GM21447 (cell line): ENCODE measurements at regions not wholly inside any gene's neighbourhood (a gene's known extent, or its start where the extent isn't known, plus 50 kb on each side); places are given as distances from the start of the nearest gene placed in this dataset.

Experiments used
- ATAC-seq: cut with Tn5 transposase; IDR thresholded peaks from one replicate; pipeline ENCODE4 v1.9.1; 2021; ENCODE audit not compliant: unreplicated experiment

DNA sequence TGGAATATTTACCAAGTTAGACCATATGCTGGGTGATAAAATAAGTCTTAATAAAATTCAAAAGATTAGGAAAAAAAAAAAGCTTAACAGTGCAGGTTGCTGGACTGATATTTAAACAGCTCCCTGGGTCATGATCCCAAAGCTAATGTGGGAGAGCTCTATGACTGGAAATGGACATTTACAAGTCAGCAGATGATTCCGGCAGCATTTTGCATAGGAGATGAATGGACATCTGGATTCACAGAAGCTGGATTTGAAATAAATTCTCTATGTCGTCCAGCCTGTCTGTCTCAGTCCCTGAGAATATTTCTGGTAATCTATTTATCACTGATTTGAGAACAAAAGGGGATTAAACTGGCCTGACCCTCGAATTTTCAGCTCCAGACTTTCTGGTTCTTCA, 52.3 kb upstream of the KLHL25 start:
- no peak for ATAC-seq

DNA sequence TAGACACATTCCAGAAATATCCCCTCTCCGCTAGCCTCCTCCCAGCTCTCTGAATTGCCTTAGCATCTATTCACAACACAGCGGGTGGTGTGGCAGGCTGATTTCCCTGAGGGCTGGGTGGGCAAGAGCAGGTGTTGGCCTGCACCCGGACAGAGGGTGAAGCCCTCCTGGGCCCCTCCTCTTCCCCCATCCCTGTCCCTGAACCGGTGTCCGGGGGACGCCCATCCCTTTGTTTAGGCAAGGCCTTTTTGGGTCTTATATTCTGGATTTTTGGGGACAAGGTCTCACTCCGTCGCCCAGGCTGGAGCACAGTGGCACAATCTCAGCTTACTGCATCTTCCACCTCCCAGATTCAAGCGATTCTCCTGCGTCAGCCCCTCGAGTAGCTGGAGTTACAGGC, 55.2 kb upstream of the KLHL25 start:
- ATAC-seq, result no peak

DNA sequence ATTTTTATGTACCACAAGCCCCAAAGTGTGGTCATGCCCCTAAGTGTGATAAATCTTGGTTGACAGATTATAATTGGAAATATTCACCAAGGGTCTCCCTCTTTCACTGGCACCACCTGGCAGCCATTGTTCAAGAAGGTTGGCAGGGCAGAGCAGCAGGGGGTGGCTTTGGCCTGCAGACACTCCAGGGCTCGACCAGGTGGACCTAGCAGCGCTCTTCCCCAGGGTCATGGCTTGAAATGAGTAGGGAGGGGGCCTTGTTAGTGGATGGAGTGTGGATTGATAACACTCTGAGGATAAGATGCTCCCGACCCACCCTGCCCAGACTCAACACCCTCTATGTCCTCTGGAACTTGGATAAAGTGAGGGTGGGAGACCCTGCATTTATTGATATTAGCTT, 58.2 kb upstream of the KLHL25 start:
- no peak for ATAC-seq

DNA sequence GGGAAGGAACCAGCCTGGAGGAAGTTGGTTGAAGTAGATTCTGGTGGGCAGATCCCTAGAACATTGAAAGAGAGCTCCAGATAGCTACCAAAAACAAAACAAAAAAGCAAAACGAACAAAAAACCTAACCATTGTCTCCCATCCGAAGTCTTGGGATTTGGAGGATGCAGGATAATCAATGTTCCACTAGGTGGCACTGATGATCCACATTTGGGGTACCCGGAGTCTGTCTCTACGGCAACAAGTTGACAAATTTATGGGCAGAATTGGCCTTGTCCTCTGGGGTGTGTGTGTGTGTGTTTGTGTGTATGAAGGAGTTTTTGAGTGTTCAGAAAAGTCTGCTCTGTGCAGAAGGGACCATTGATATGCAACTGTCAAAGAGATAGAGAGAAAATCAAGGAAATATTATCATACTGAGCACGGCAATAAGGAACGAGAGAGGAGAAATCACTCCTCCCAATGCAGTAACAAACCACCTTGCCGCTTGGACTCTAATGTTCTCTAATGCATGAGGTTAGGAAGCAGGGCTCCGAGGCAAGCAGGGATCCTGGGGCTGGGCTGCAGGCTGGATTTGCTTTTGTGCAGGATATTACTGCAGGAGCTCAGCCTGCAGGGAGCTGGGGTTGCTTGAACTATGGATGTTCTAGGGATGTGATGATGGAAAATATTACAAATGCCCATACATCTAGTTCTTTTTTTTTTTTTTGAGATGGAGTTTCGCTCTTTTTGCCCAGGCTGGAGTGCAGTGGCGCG, 59.8 kb upstream of the KLHL25 start:
- ATAC-seq, result no peak

DNA sequence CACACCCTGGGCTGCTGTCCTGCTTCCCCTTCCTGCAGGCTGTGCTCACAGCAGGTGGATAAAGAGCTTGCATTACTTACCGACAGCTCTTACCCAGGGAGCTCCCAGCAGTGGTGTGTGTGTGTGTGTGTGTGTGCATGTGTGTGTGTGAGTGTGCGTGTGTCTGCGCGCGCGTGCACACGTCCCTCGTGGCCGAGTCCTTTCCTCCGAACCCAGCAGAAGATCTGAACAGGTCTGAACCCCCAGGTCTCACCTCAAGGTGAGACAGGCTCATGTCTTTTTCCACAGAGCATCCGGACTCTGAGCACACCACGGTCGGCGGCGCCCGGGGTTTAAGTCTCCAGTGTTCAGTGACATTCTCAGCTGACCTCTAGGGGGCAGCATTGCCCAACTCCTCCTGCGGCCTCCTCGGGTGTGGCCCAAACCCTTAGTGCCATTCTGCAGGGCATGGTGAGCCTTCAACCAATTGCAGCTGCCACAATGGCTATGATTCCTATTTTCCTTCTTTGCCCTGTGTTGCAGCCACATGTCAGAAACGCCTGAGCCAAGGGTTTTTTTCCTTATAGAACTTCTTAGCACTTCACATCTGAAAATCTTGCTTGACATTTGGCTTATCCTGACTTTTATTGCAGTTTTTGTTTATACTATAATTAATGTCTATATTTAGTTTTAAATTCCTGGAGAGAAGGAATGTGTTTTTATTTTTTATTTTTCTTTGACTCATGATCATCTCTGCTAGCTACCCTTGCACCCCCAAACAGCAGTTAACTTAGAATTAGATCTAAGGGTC, 64.1 kb upstream of the KLHL25 start:
- peak; percentile 83 for ATAC-seq

DNA sequence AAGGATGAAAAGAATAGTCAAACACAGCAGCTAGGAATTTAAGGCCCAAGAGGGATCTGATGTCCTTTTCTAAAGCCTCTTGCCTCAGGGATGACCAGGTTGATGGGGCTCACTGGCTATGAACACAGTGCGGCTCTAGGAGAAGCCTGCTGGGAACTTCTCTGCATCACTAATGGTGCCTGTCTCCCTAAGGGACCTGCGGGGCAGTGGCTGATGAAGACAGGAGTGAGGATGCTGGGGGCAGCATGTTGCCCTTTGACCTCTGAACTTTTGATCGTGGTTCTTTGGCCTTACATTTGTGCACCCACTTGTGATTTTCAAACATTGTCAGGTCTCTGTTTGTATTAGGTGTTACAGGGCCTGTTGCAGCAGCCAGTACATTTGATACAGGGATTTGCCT, 64.9 kb upstream of the KLHL25 start:
- no peak for ATAC-seq

DNA sequence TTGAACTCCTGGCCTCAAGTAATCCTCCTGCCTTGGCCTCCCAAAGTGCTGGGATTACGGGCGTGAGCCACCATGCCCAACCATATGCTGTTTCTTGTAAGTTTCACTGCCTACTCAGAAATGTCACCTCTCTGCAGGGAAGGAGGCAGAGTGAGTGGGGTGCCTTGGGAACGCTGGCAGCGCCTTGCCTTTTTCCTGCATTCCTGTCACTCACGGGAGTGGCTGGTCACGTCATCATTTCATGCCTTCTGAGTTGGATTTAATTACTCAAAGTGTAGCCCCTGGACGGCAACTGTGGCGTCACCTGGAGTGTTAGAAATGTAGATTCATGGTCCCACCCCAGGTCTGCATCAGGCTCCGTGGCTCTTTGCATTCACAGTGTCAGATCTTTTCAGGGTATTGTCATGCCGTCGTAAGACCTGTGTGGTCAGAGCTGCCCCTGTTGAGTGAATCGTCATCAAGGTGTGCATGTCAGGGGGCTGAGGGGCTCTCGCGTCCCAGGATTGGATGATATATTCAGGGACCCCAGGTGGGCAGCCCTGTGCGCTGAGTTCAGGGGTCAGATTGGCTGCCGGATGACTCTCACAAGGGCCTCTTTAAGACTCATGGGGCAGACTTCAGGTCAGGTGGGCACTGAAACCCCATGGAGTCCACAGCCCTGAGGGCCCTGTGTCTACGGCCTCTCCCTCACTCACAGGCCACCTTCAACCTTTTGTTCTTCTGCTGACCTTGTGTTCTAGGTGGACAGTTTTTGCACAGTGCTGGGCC, 65.9 kb upstream of the KLHL25 start:
- ATAC-seq, result no peak

DNA sequence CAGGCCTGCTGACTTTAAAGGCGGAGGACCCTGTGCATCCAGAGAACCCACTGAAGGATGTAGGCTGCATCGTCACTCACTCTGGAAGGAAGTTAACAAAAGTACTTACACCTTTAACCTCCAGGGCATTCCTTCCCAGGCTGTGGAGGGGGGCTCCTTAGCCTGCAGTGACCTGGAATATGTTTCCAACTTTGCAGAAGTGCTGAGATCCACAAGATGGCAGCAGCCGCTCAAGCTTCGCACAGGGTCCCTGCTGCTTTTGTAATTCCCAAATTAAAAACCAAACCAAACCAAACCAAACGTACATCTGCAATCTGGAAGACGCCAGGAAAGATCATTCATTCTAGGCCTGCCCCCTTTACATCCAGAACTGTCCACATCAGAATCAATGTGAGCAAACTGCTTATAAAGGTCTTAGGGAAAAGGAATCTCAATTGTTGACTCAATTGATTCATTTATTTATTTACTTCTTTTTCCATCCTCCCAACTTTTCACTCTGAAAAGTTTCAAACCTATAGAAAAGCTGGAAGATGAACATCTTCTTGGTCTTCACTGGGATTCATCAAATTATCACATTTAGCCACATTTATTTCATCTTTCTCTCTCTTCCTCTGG, 70.5 kb upstream of the KLHL25 start:
- no peak for ATAC-seq

DNA sequence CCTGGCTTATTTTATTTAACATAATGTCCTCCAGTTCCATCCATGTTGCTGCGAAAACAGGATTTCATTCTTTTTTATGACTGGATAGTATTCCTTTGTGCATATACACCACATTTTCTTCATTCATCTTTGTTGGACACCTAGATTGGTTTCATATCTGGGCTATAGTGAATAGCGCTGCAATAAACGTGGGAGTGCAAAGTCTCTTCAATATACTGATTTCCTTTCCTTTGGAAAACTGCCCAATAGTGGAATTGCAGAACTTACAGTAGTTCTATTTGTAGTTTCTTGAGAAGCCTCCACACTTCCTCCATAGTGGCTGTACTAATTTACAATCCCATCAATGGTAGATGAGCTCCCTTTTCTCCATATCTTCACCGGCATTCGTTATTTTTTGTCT, 72.5 kb upstream of the KLHL25 start:
- ATAC-seq, result no peak

DNA sequence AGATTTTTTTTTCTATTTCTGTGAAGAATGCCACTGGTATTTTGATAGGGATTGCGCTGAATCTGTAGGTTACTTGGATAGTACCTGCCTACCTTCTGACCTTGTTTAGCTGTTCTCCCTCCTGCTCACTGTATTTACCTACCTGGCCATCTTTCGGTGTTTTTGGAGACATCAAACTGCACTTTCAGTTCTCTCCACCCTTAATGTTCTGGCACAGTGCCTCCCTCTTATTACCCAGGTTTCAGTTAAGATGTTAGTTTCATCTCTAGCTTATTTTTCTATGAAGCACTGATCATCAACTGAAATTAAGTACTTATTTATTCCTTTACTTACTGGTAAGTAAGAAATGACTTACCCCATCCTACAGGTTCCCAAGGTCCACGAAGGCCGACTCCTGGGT, 74.4 kb upstream of the KLHL25 start:
- no peak for ATAC-seq

DNA sequence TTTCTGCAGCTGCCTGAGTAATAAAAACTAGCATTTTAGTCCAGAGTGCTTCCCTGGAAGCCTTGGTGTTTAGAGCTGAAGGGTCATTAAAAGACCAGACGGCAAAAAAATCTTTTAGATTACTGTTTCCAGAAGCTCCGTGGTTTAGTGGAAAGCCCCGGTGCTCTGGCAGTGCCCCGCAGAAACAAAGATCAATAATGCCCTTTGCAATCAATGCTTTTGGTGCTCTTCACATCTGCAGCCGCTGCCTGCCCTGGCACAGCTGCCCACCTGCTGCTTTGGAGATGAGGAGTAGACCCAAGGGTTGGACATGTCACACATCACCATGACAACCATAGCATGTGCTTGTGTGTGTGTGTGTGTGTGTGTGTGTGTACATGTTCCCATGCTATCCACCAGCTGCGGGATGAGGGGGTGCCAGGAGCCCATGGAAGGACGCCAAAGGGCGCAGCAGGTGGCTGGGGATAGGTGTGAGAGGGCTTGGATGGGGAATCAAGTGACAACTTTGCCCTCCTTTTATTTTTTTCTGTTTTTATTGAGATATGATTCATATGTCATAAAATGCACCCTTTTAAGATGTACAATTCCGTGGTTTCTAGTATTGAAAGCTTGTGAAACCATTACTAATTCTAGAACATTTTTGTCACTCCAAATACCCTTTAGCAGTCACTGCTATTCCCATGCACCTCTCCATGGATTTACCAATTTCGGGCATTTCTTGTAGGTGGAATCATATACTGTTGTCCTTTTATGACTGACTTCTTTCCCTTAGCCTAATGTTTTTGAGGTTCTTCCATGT, 75.7 kb upstream of the KLHL25 start:
- no peak for ATAC-seq

DNA sequence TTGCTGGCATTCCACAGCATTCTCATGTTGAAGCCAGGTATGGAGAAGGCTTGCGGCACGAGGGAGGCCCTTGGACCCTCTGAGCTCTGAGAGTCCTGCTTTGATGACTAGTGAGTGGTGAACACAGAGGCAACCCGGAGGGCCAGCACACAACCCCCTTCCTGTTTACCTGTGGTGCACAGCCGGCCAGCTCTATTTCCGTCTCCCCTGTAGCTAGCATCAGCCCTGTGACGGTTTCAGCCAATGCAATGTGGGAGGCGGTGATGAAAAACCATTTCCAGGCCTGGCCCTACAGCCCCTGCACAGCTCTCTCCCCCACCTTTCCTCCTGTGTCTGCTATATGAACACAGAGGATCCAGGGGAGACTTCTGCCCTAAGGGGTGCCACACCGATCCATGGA, 76.8 kb upstream of the KLHL25 start:
- ATAC-seq, result no peak

DNA sequence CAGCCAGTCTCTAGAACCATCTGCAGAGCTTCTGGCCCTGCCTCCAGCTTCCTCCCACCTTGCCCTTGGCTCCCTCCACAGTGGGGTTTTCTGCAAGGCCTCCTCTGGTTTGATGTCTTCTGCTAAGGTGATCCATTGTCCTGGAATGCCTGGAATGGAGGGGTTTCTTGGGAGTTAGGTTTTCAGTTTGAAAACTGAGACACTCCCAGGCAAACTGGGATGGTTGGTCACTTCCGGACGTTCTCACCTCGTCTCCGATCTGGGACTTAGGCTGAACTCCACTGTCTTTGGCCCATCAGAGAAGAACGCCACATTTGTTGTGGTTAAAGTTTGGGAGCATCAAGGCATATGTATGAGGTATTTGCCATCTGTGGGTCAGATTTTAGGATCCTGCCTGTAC, 77.4 kb upstream of the KLHL25 start:
- ATAC-seq, result no peak

DNA sequence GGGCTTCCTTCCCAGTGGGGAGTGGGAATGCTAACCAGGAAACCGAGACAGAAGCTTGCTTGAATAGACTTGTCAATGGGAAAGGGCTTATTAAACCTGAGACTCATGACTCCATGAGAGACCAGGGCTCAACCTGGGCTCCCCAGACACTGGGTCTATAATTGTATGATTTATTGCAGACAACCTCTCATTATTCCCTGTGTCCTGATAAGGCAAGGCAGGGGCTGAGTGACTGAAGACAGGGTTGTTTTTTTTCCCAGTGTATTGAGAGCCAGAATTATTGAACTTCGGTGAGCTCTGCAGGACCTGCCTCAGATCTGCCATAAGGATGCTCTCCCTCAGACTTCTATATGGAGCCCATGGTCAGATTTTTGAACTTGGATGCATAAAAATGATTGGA, 79.5 kb upstream of the KLHL25 start:
- no peak for ATAC-seq

DNA sequence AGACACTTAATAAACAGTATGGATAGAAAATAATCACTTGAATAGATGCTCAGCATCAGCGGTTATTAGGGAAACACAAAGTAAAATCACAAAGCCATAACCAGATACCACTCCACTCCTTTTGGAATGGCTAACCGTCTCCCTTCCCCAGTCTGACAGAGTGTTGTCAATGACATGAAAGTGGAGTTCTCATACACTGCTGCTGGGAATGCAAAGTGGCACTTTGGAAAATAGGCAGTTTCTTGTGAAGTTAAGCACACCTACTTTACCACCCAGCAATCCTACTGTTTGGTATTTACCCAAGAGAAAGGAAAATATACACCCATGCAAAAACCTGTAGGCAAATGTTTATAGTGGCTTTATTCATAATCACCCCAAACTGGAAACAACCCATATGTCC, 81.0 kb upstream of the KLHL25 start:
- ATAC-seq, result no peak

DNA sequence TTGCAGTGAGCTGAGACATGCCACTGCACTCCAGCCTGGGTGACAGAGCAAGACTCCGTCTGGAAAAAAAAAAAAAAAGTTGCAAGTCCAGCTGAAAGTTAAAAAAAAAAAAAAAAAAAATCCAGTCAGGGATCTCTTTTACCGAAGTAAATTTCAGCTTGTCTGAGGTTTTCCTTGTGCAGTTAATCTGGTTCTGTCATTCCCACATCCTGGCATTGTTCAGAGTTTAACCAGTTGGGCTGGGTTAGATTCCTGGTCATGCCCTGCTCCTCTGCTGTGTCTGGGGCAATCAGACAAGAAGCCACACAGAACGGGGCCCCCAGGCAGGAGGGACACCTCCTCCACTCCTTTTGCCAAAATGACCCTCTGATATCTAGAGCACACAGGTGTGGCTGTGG, 84.1 kb upstream of the KLHL25 start:
- ATAC-seq, result no peak

DNA sequence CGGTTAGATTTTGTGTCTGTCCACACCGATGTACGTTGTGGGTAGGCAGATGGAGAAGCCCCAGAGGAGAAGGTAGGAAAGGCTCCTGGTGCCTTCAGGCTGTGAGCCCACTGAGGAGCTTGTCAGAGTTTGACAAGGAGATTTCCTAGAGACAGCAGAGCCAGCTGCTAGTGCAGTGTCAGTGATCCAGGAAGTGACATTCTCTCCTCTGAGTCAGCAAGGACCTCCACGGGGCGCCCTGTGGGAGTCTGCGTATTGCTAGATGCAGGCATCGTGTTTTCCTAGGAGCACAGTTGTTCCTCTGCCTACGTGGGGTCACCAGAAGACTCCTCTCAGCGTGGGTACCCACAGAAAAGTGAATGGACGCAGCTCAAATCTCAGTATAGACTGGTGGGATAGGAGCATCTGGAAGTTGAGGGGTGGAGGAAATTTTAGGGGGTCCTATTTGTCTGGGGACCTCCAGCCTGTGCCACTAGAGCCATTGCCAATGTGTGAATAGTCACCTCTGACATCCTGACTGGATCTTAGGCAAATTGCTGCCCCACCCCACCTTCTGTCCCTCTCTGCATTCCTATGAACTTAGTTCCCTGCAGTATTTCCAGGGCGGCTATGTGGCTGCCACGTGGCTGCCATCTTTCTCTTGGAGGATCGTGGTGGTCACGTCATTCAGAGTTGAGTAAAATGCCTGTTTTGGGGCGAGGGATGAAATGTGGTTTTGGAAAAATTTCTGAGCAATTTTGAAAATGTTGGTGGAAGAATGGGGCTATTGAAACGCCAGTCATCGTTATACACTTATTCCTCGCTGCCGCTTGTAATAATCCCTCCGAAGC, 84.8 kb upstream of the KLHL25 start:
- ATAC-seq, result no peak

DNA sequence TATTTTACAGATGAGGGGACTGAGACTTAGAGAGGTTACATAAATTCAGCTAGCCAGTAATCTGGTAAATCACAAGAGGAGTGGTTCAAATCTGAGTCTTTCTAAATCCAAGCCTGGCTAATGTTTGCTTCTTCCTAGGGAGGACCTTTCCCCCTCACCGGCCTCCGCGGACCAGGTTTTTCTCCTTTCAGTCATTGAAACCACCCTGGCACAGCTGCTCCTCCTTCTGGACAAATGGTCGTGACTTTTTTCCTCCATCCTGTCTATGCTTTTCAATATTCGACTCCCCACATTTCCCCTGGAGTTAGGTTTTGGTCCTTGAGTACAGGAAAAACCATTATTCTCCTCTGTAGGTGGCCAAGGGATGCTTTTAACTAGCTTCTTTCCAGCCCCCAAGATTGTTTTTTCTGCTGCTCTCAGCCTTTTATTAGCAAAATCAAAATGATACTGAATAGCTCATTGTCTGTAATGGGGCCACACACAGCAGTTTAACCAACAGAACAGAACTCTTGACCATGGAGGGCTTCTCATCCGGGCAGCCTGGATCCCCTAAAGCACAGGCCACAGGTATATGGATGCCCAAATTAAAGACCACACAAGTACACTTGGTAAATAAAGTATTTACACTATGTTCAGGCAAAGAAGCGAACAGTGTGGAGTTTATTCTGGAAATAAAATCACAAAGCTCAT, 85.9 kb upstream of the KLHL25 start:
- no peak for ATAC-seq

DNA sequence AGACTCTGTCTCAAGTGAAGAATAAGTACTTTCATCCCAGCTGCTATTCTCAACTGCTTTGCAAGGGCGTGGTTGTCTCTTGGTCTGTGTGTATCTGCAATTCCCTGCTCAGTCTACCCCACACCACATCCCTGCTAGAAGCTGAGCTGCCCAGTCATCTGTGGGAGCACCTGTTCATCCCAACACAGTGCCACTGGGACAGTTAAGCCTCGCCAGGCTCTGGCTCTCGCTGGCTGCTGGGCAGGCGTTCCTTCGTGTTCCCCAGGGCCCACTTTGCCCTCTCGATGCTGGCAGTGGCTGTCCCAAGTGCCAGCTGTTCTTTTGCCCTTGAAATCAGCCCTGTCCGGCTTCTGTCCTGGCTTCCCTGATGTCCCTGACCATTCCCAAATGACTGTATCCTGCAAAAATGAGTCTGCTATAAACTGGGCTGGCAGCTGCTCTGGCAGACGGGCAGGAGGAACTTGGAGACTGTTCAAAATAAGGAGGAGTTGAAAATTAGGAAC, 91.6 kb upstream of the KLHL25 start:
- no peak for ATAC-seq
